ENCODE measurements at regions not wholly inside any gene's neighbourhood (a gene's known extent, or its start where the extent isn't known, plus 50 kb on each side); places are given as distances from the start of the nearest gene placed in this dataset.

DNA sequence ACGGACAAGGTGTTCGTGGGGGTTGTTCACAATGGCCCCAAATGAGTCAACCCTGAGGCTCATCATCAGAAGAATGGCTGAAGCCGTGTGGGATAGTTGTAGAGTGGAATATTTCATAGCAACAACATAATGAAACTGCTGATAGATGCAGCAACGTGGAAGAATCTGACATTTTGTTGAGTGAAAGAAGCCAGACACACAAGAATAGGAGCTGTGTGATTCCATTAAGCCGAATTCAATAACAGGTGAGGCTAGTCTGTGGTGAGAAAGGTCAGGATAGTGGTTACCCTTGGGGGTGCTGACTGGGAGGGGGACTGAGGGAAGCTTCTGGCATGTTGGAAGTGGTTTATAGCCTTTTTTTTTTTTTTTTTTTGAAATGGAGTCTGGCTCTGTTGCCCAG is 144.0 kb downstream of the SMAD6 start:
- Histone ChIP-seq H3K27ac (no peak overlapping the region), H3K36me3 (replicated peaks) (no peaks in the 10 kb centered on the region), H3K4me3 (ENCODE audit: low read depth, low read length) (no peak overlapping the region), H3K27me3 (replicated peaks) (no peaks in the 10 kb centered on the region)
- TF ChIP-seq, protein P1, sequence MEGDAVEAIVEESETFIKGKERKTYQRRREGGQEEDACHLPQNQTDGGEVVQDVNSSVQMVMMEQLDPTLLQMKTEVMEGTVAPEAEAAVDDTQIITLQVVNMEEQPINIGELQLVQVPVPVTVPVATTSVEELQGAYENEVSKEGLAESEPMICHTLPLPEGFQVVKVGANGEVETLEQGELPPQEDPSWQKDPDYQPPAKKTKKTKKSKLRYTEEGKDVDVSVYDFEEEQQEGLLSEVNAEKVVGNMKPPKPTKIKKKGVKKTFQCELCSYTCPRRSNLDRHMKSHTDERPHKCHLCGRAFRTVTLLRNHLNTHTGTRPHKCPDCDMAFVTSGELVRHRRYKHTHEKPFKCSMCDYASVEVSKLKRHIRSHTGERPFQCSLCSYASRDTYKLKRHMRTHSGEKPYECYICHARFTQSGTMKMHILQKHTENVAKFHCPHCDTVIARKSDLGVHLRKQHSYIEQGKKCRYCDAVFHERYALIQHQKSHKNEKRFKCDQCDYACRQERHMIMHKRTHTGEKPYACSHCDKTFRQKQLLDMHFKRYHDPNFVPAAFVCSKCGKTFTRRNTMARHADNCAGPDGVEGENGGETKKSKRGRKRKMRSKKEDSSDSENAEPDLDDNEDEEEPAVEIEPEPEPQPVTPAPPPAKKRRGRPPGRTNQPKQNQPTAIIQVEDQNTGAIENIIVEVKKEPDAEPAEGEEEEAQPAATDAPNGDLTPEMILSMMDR (IDR thresholded peaks at IDR 0.05; ENCODE audit: low read depth, low read length, missing control alignments): no peak
- in situ Hi-C loops (cut with HindIII; ENCODE audit: low pct_ligation_motif_present, low sequenced_read_pairs): no loop called here
- DNase-seq: no peak

DNA sequence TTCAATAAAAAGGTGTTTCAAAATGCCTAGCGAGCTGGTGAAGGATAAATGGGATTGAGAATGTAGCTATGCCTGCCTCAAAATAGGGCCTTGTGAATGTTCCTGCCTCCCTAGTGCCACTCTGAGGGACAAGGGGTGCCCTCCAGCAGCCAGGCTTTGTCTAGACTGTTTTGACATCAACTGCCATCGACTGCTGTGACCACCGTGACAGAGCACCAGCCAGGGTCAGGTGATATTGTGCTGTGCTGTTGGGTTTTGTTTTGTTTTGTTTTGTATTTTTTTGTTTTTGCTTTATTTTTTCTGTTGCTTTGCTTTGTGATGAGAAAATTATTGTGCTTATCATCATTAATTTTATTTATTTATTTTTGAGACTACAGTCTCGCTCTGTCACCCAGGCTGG is 144.8 kb downstream of the SMAD6 start:
- DNase-seq: no peak
- Histone ChIP-seq H3K27ac (no peak overlapping the region), H3K4me3 (ENCODE audit: low read depth, low read length) (no peak overlapping the region), H3K36me3 (replicated peaks) (no peaks in the 10 kb centered on the region), H3K27me3 (replicated peaks) (no peaks in the 10 kb centered on the region)
- in situ Hi-C loops (cut with HindIII; ENCODE audit: low pct_ligation_motif_present, low sequenced_read_pairs): no loop called here
- TF ChIP-seq, protein P1 (IDR thresholded peaks at IDR 0.05; ENCODE audit: low read depth, low read length, missing control alignments): no peak

DNA sequence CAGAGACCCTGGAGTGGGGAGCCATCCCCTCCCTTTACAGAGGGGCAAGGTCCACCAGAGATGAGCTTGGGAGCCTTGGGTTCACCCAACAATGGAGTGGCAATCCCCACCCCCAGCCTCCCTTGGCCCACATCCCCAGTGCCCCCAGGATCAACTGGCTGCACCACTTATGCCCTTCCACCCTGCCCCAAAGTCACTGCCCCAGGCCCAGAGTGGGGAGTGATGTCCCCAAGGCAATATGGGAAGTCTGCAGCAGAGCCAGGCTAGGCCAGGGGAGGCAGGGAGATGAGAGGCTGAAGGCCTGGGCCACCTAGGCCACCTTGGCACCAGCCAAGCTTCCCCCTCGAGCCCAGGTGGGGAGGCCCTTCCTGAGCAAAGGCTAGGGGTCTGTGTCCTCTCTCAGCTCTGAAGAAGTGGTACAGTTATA is 145.5 kb downstream of the SMAD6 start:
- in situ Hi-C loops (cut with HindIII; ENCODE audit: low pct_ligation_motif_present, low sequenced_read_pairs): no loop called here
- H3K27me3 ChIP-seq (replicated peaks): no peaks in the 10 kb centered on the region
- no peak overlapping the region for H3K4me3 ChIP-seq (ENCODE audit: low read depth, low read length)
- DNase-seq: no peak
- no peak overlapping the region for H3K27ac ChIP-seq
- TF ChIP-seq, protein P1 (IDR thresholded peaks at IDR 0.05; ENCODE audit: low read depth, low read length, missing control alignments): no peak
- H3K36me3 ChIP-seq (replicated peaks): no peaks in the 10 kb centered on the region

DNA sequence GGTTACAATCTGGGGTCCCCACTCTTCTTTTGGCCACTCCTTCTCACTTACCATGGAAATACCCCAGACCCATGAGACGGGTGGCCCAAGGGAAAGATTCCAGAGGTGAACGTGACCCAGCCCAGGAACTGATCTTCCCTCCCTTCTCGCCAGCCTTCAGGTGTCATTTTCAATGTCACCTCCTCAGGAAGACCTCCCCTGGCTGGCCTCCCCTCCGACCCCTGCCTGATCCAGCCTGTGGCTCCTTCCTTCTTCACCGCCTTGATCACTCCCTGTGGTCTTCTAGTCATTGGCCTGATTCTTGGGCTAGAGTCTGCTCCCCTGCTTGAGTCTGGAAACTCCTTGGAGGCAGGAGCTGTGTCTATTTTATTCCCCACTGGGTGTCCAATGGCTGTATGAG is 146.1 kb downstream of the SMAD6 start:
- TF ChIP-seq, protein P1 (IDR thresholded peaks at IDR 0.05; ENCODE audit: low read depth, low read length, missing control alignments): no peak
- in situ Hi-C loops (cut with HindIII; ENCODE audit: low pct_ligation_motif_present, low sequenced_read_pairs): no loop called here
- Histone ChIP-seq H3K27me3 (replicated peaks) (no peaks in the 10 kb centered on the region), H3K4me3 (ENCODE audit: low read depth, low read length) (no peak overlapping the region), H3K36me3 (replicated peaks) (no peaks in the 10 kb centered on the region), H3K27ac (no peak overlapping the region)
- no peak for DNase-seq

DNA sequence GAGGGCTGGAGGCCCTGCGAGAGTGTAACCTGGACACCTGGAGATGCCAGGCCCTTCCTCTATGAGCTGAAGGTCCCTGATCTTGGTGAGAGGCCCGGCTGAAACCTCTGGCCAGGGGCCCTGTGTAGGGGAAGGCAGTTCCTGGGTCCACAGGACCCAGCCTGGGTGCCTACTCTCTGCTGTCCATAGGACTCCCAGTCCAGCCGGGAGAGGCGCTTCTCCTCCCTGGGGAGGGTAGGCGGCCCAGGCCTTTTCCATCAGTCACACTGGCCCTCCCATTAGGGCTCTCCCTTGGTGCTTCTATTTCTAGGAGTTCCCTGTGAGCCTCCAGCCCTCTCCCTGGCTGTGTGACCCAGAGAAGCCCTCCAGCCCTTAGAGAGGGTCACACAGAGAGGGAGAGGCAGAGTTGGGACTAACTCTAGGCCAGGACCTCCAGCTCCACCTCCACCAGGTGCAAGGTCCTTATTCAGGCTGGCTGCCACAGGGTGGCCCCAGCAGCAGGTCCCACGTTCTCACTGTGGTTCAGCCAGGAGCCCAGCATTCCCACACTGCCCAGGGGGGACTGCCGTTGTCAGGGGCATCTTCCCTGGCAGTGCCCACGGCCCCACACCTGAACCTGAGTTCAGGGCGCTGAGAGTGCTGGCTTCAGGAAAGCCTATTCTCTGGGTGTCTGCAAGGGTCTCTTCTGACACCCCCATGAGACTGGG is 146.8 kb downstream of the SMAD6 start:
- TF ChIP-seq, protein P1 (IDR thresholded peaks at IDR 0.05; ENCODE audit: low read depth, low read length, missing control alignments): no peak
- H3K27me3 ChIP-seq (replicated peaks): no peaks in the 10 kb centered on the region
- no peak overlapping the region for H3K4me3 ChIP-seq (ENCODE audit: low read depth, low read length)
- in situ Hi-C loops (cut with HindIII; ENCODE audit: low pct_ligation_motif_present, low sequenced_read_pairs): no loop called here
- H3K36me3 ChIP-seq (replicated peaks): no peaks in the 10 kb centered on the region
- H3K27ac ChIP-seq: no peak overlapping the region
- no peak for DNase-seq

DNA sequence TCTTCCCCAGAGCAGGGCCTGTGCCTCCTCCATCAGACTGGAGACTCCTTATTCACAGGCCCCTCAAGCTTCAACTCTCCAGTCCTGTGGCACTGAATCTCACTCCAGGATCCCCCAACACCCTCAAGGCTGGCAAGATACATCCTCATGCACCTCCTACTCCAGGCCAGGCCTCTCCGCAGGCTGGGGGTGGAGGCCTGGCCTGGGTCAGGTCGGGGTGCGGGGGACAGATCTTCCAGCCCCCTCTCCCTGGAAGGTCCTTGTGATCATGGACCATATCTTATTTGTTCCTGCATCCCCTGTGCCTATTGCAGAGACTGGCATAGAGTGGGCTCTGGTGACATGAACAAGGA is 147.3 kb downstream of the SMAD6 start:
- TF ChIP-seq, protein P1 (IDR thresholded peaks at IDR 0.05; ENCODE audit: low read depth, low read length, missing control alignments): no peak
- in situ Hi-C loops (cut with HindIII; ENCODE audit: low pct_ligation_motif_present, low sequenced_read_pairs): no loop called here
- H3K27ac ChIP-seq: no peak overlapping the region
- no peaks in the 10 kb centered on the region for H3K36me3 ChIP-seq (replicated peaks)
- H3K4me3 ChIP-seq (ENCODE audit: low read depth, low read length): no peak overlapping the region
- no peak for DNase-seq
- no peaks in the 10 kb centered on the region for H3K27me3 ChIP-seq (replicated peaks)
